PC-9 (cell line): ENCODE measurements at regions not wholly inside any gene's neighbourhood (a gene's known extent, or its start where the extent isn't known, plus 50 kb on each side); places are given as distances from the start of the nearest gene placed in this dataset.

Experiments used
- EZH2 ChIP-seq: fragments of 200-600 bp; sonication (generic); IDR thresholded peaks from 2 replicates; pipeline ENCODE4 v1.8.0; 2017; ENCODE audit warnings: antibody characterized with exemption, low read depth
- TF ChIP-seq, protein P1 (sequence below): fragments of 200-600 bp; sonication (generic); conservative IDR thresholded peaks from 2 replicates; pipeline ENCODE4 v1.6.1; 2017; ENCODE audit warnings: mixed run types, antibody characterized with exemption, mild to moderate bottlenecking, moderate library complexity

DNA sequence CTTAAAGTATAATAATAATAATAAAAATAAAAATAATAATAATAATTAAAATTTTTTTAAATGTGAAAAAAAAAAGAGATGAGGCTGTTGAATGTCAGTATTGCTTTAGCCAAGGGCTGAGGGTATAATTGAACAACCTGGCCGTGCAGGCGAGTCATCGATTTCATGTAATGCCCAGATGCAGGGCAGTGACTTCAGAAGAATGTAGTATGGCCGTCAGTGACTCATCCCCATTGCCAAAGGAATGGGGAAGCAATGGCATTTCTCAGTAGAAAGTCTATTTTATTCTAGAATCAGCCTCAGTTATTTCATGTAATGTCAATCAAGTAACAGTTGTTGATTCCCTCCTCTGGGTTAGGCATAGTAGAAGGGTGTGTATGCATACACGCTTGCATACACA lies 516.4 kb downstream of the GLRX3 start:
- TF ChIP-seq, protein P1, sequence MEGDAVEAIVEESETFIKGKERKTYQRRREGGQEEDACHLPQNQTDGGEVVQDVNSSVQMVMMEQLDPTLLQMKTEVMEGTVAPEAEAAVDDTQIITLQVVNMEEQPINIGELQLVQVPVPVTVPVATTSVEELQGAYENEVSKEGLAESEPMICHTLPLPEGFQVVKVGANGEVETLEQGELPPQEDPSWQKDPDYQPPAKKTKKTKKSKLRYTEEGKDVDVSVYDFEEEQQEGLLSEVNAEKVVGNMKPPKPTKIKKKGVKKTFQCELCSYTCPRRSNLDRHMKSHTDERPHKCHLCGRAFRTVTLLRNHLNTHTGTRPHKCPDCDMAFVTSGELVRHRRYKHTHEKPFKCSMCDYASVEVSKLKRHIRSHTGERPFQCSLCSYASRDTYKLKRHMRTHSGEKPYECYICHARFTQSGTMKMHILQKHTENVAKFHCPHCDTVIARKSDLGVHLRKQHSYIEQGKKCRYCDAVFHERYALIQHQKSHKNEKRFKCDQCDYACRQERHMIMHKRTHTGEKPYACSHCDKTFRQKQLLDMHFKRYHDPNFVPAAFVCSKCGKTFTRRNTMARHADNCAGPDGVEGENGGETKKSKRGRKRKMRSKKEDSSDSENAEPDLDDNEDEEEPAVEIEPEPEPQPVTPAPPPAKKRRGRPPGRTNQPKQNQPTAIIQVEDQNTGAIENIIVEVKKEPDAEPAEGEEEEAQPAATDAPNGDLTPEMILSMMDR: no peak
- no peak for TF ChIP-seq EZH2
